ENCODE measurements at regions not wholly inside any gene's neighbourhood (a gene's known extent, or its start where the extent isn't known, plus 50 kb on each side); places are given as distances from the start of the nearest gene placed in this dataset.
"Not testable (repeated sequence)": the region's sequence is repeated elsewhere in the genome, so short reads cannot be mapped to it uniquely, and the experiment has no call there.

DNA sequence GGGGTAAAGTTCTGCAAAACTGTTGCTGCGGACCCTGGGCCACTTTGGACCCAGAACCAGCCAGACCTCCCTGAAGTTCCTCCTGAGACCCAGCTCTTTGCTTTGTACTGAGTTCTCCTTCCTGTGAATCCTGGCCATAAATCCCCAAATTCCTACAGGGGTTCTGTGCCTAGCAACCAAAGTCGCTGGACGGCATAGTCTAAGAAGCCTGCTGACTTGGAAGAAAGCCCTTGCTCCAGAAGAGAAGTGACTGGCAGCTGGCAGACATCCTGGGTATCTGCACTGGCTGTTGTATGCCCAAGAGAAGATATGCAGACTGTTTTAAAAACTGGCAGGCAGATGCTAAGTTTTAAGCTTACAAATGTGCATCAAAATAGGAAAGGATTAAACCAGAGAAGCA lies 99.9 kb upstream of the SLC24A4 start:
- Mint-ChIP-seq H3K27ac (no peak overlapping the region), H3K36me3 (ENCODE audit: low read depth) (no peaks in the 10 kb centered on the region), H3K27me3 (peaks cover 2% of the 10 kb centered on the region), H3K4me1 (no peaks in the 10 kb centered on the region), H3K4me3 (no peak overlapping the region), H3K9me3 (no peaks in the 10 kb centered on the region)
- ATAC-seq (no peak), DNase-seq (no peak)

DNA sequence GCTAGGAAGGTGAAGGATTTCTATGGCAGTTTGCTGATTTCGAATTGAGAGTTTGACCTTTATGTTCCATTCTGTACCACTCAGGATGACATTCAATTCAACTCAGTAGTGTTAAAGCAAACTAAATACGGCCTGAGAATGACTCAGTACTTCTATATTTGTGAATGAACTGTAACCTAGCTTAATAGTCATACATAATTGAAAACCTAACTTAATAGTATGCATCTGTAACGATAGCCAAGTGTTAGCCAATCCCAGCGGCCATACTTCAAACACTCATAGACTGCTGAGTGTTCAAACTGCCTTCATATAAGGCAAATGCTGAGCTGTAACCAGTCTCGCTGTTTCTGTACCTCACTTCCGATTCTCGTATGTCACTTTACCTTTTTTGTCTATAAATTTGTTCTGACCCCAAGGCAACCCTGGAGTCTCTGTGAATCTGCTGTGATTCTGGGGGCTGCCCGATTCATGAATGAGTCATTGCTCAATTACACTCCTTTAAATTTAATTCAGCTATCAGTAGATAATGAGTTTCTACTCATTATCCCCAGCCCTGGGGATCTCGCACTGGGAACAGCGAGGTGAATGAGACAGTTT lies 98.5 kb upstream of the SLC24A4 start:
- DNase-seq (no peak), ATAC-seq (peak; percentile 49)
- H3K27ac Mint-ChIP-seq: no peak overlapping the region
- H3K36me3 Mint-ChIP-seq (ENCODE audit: low read depth): no peaks in the 10 kb centered on the region
- H3K4me3 Mint-ChIP-seq: no peak overlapping the region
- peaks cover 5% of the 10 kb centered on the region for H3K27me3 Mint-ChIP-seq
- H3K9me3 Mint-ChIP-seq: peaks cover 4% of the 10 kb centered on the region
- no peaks in the 10 kb centered on the region for H3K4me1 Mint-ChIP-seq

DNA sequence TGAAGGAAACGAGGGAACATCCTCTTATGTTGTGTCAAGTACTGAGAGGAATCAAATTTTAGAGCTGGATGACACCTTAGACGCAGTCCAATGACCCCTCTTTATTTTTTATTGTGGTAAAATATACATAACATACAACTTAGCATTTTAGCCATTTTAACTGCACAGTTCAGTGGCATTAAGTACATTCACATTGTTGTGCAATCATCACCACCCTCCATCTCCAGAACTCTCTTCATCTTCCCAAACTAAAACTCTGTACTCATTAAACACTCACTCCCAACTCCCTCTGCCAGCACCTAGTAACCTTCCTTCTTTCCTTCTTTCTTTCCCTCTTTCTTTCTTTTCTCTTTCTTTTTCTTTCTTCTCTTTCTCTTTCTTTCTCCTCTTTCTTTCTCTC lies 97.2 kb upstream of the SLC24A4 start:
- Mint-ChIP-seq H3K36me3 (ENCODE audit: low read depth) (no peaks in the 10 kb centered on the region), H3K27me3 (peaks cover 7% of the 10 kb centered on the region)
- no peak for ATAC-seq

DNA sequence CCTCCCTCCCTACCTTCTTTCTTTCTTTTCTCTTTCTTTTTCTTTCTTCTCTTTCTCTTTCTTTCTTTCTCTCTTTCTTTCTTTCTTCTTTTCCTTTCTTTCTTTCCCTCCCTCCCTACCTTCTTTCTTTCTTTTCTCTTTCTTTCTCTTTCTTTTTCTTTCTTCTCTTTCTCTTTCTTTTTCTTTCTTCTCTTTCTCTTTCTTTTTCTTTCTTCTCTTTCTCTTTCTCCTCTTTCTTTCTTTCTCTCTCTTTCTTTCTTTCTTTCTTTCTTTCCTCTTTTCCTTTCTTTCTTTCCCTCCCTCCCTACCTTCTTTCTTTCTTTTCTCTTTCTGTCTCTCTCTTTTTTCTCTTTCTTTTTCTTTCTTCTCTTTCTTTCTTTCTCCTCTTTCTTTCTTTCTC lies 96.8 kb upstream of the SLC24A4 start:
- not testable (repeated sequence) for DNase-seq; H3K27ac Mint-ChIP-seq; H3K4me3 Mint-ChIP-seq; H3K4me1 Mint-ChIP-seq; ATAC-seq; H3K9me3 Mint-ChIP-seq; H3K36me3 Mint-ChIP-seq (ENCODE audit: low read depth); H3K27me3 Mint-ChIP-seq

More for the DNA sequence above, 97.2 kb upstream of the SLC24A4 start:
- H3K27ac Mint-ChIP-seq: no peak overlapping the region
- no peak overlapping the region for H3K4me3 Mint-ChIP-seq
- DNase-seq: no peak
- no peaks in the 10 kb centered on the region for H3K4me1 Mint-ChIP-seq
- H3K9me3 Mint-ChIP-seq: peaks cover 4% of the 10 kb centered on the region

DNA sequence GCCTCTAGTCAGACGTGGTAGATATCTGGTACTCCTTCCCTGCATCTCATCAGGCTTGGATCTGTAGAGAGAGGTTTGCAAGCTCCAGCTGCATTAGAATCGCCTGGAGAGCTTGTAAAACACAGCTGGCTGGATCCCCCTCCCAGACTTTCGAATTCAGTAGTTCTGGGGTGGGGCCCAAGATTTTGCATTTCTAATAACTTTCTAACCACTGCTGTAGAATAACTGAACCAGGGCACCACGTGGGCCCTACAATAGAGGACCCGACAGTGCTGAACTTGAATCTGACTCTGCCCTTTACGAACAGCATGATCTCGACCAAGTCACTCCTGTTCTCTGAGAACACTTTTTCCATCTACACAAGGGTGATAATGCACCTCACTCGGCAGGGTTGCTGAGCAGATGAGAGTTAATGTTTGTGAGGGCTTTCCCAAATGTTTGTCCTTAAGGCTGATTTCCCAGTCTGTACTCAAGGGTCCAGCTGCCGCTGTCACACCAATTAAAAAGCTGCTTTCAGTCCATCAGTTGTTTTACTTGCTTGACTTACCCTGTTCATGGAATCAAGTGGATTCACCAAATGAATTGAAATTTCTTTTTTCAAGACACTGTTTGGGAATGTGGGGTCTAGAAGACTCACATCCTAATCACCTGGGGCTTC lies 86.6 kb upstream of the SLC24A4 start:
- peaks cover 3% of the 10 kb centered on the region for H3K27me3 Mint-ChIP-seq
- no peak overlapping the region for H3K4me3 Mint-ChIP-seq
- H3K27ac Mint-ChIP-seq: no peak overlapping the region
- H3K36me3 Mint-ChIP-seq (ENCODE audit: low read depth): peaks cover 2% of the 10 kb centered on the region
- ATAC-seq (no peak), DNase-seq (no peak)
- no peaks in the 10 kb centered on the region for H3K4me1 Mint-ChIP-seq
- peaks cover 11% of the 10 kb centered on the region for H3K9me3 Mint-ChIP-seq

DNA sequence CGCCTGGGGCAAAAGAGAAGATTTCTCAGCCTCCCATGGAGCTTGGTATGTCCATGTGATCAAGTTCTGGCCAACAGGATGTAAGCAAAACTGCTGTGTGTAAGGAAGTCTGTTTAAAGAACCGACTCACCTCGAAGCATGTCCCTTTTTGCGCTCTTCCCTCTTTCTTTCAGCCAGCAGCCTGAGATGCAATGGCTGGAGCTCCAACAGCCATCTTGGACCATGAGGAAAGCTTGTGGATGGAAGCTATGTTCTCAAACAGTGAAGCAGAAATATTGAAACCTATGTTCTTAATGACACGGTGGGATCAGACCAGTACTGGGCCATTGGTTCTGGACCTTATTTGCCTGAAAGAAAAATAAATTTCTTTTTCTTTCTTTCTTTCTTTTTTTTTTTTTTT lies 82.3 kb upstream of the SLC24A4 start:
- ATAC-seq (no peak), DNase-seq (no peak)
- Mint-ChIP-seq H3K4me1 (no peaks in the 10 kb centered on the region), H3K27me3 (no peaks in the 10 kb centered on the region), H3K4me3 (no peak overlapping the region), H3K9me3 (peaks cover 22% of the 10 kb centered on the region), H3K36me3 (ENCODE audit: low read depth) (peaks cover 7% of the 10 kb centered on the region), H3K27ac (no peak overlapping the region)

DNA sequence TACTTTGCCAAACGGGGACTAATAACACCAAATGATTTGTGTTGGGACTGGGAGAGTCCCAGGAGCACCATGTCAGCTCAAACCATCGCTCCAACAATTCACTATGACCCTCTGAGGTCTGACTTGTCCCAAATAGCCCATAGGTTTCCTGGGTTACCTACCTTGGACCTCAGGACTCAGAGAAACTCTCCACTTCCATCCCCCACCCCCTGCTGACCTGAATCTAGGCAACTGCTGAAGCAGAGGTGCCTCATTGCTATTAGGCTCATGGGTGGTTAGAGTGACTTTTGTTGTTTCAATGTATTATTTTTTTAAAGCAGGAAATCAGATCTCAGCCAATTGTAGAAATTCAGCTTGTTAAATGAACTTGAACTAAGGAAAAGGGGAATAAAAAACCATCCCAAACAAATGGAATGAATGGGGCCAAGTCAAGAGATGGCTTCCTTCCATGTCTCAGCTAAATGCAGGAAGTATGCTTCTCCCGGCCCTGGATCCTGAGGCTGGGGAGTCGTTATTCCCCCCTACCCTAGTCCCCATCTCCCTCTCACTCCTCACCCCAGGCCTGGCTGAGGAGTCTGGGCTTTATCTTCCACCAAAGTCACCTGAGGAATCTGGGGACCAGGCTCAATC lies 80.9 kb upstream of the SLC24A4 start:
- no peak overlapping the region for H3K4me3 Mint-ChIP-seq
- H3K27me3 Mint-ChIP-seq: no peaks in the 10 kb centered on the region
- no peak overlapping the region for H3K27ac Mint-ChIP-seq
- no peak for ATAC-seq
- no peak for DNase-seq
- H3K4me1 Mint-ChIP-seq: peaks cover 9% of the 10 kb centered on the region
- H3K36me3 Mint-ChIP-seq (ENCODE audit: low read depth): peaks cover 12% of the 10 kb centered on the region
- peaks cover 35% of the 10 kb centered on the region for H3K9me3 Mint-ChIP-seq

DNA sequence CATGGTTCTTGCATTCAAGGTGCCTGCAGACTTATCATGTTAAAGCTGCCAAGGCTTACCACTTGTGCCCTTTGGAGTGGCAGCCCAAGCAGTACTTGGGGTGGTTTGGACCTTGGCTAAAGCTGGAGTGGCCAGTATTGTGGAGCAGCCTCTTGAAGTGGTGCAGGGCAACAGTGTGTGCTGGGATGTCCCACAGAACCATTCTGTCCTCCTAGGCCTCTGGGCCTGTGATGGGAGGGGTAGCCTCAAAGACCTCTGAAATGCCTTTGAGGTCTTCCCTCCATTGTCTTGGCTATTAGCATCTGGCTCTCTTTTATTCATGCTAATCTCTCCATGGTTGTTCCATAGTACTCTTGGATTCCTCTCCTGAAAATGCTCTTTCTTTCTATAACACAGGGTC lies 78.2 kb upstream of the SLC24A4 start:
- ATAC-seq: no peak
- H3K4me1 Mint-ChIP-seq: peaks cover 9% of the 10 kb centered on the region
- no peak overlapping the region for H3K4me3 Mint-ChIP-seq
- DNase-seq: no peak
- no peak overlapping the region for H3K27ac Mint-ChIP-seq
- no peaks in the 10 kb centered on the region for H3K27me3 Mint-ChIP-seq
- peaks cover 35% of the 10 kb centered on the region for H3K9me3 Mint-ChIP-seq
- H3K36me3 Mint-ChIP-seq (ENCODE audit: low read depth): peaks cover 12% of the 10 kb centered on the region

DNA sequence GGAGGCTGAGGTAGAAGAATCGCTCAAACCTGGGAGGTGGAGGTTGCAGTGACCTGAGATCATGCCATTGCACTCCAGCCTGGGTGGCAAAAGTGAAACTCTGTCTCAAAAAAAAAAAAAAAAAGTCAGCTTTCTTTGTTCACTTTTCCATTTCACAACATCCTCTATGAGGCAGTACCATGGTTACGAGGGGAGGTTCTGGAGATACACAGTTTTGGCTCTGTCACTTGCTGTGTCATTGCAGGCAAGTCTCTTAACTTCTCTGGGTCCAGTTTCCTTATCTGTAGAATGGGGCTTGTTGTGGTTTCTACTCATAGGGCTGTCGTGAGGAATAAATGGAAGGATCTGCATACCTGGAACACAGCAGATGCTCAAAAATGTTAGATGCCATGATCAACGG lies 75.6 kb upstream of the SLC24A4 start:
- Mint-ChIP-seq H3K9me3 (peaks cover 35% of the 10 kb centered on the region), H3K4me1 (peaks cover 9% of the 10 kb centered on the region), H3K36me3 (ENCODE audit: low read depth) (peaks cover 12% of the 10 kb centered on the region), H3K27ac (no peak overlapping the region), H3K27me3 (peaks cover 6% of the 10 kb centered on the region), H3K4me3 (no peak overlapping the region)
- DNase-seq (no peak), ATAC-seq (no peak)

DNA sequence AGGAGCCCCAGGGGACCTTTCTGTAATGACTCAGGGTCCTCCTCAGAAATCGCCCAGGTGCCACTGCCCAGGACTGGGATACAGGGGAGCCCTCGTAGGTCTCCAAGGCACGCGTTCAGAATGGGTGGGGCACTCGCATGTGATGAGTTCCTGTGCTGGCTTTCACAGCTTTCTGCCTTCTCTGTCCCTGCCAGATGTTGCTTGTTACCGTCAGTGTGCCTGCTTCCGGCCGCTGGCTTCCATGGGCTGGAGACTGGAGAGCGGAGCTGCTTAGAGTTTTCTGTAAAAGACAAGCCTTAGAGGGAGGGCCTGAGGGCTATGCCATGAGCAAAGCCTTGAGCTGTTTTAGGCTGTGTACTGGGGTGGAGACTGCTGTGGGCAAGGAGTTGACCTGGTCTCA lies 75.0 kb upstream of the SLC24A4 start:
- Mint-ChIP-seq H3K27ac (no peak overlapping the region), H3K36me3 (ENCODE audit: low read depth) (peaks cover 12% of the 10 kb centered on the region), H3K4me3 (no peak overlapping the region), H3K27me3 (peaks cover 11% of the 10 kb centered on the region), H3K9me3 (peaks cover 32% of the 10 kb centered on the region), H3K4me1 (peaks cover 9% of the 10 kb centered on the region)
- DNase-seq (no peak), ATAC-seq (no peak)

DNA sequence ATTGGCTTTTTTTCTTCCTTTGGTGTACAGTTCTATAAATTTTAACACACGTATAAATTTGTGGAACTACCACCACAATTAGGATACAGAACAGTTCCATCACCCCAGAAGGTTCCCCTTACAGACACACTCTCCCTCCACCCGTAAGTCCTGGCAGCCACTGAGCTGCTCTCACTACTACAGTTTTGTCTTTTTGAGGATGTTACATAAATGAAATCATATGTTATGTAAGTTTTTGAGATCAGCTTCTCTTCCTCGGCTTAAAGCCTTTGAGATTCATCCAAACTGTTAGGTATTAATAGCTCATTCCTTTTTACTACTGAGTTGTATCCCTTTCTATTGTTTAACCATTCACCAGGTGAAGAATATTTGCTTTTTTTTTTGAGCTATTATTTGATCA lies 74.3 kb upstream of the SLC24A4 start:
- H3K9me3 Mint-ChIP-seq: peaks cover 27% of the 10 kb centered on the region
- peaks cover 12% of the 10 kb centered on the region for H3K36me3 Mint-ChIP-seq (ENCODE audit: low read depth)
- no peak overlapping the region for H3K27ac Mint-ChIP-seq
- H3K4me3 Mint-ChIP-seq: no peak overlapping the region
- peaks cover 16% of the 10 kb centered on the region for H3K27me3 Mint-ChIP-seq
- ATAC-seq (no peak), DNase-seq (no peak)
- peaks cover 9% of the 10 kb centered on the region for H3K4me1 Mint-ChIP-seq

DNA sequence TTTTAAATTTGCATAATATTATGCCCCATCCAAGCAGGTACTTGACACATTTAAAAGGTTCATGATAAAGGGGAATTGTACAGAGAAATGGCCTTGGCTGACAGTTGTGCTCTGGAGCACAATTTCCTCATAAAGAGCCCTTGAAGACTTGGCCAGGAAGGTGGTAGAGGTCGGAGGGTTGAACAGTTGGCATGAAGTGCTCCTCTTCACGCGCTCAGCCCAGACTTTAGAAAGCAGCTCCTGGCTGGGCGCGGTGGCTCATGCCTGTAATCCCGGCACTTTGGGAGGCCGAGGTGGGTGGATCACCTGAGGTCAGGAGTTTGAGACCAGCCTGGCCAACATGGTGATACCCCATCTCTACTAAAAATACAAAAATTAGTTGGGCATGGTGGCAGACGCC lies 72.6 kb upstream of the SLC24A4 start:
- H3K4me1 Mint-ChIP-seq: peaks cover 11% of the 10 kb centered on the region
- H3K27ac Mint-ChIP-seq; ATAC-seq; H3K36me3 Mint-ChIP-seq (ENCODE audit: low read depth); H3K4me3 Mint-ChIP-seq; DNase-seq: not testable (repeated sequence)
- peaks cover 14% of the 10 kb centered on the region for H3K9me3 Mint-ChIP-seq
- H3K27me3 Mint-ChIP-seq: peaks cover 31% of the 10 kb centered on the region

DNA sequence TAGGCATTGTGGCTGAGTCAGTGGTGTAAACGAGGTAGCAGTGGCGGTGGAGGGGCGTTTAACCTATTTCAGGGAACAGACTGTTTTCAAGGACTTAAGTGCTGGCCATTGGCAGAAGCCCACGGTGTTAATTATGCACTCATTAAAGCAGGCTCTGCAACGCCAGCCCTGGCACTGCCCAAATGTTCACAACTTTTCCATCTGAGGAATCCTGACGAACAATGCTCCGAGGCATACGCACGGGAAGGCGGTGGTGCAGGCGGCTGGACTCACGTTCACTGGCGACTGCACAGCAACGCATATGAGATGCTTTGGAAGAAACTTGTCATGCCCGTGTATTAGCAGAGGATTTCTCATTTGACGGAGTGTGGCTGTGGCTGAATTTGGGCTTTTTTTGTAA lies 70.6 kb upstream of the SLC24A4 start:
- Mint-ChIP-seq H3K36me3 (ENCODE audit: low read depth) (no peaks in the 10 kb centered on the region), H3K4me1 (peaks cover 2% of the 10 kb centered on the region), H3K27me3 (peaks cover 44% of the 10 kb centered on the region), H3K4me3 (no peak overlapping the region), H3K27ac (no peak overlapping the region), H3K9me3 (no peaks in the 10 kb centered on the region)
- ATAC-seq: no peak
- no peak for DNase-seq

DNA sequence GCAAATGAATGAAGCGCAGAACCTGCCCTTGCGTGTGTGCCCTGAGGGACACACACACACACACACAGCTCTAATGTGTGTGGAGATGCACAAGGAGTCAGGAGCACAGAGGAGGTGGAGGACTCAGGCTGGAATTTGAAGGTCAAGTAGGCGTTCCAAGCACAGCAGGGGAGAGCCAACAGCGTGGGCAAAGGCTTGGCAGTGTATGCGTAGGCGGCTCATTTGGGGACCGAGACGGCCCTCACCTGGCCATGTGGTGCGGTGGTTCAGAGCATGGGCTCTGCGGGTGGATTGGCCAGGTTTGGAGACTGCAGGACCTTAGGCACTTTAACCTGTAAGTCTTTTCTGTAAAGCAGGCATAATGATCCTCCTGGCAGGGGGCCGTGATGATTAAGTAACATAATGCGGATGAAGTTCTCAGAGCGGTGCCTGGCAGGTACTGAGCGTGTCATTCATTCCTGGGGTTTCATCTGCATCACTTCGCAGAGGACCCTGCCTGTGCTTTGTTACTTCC lies 69.5 kb upstream of the SLC24A4 start:
- no peak for DNase-seq
- Mint-ChIP-seq H3K27ac (no peak overlapping the region), H3K4me1 (peaks cover 4% of the 10 kb centered on the region), H3K9me3 (no peaks in the 10 kb centered on the region), H3K36me3 (ENCODE audit: low read depth) (no peaks in the 10 kb centered on the region), H3K4me3 (no peak overlapping the region), H3K27me3 (peaks cover 45% of the 10 kb centered on the region)
- ATAC-seq: no peak

DNA sequence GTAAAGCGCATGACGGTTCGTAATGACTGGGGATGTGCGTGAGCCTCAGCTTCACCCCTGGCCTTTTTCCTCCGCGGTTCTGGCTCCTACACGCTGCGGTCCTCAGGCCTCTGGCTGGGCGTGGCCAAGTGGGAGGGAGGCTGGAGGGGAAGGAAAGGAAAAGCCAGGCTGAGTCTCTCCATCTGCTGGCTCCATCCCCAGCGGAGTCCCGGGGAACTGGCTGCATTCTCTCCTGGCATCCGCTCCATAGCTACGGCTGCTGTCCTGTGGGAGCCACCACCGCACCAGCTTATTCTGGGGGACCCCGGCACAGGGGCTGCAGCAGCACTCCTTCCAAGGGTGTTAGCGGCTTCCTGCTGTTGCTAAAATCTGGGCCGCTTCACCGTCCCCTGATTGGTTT lies 68.2 kb upstream of the SLC24A4 start:
- H3K9me3 Mint-ChIP-seq: no peaks in the 10 kb centered on the region
- no peak overlapping the region for H3K4me3 Mint-ChIP-seq
- no peaks in the 10 kb centered on the region for H3K36me3 Mint-ChIP-seq (ENCODE audit: low read depth)
- no peak overlapping the region for H3K27ac Mint-ChIP-seq
- peaks cover 45% of the 10 kb centered on the region for H3K27me3 Mint-ChIP-seq
- DNase-seq (no peak), ATAC-seq (no peak)
- H3K4me1 Mint-ChIP-seq: peaks cover 12% of the 10 kb centered on the region
